HAP-1 (cell line): ENCODE measurements at regions not wholly inside any gene's neighbourhood (a gene's known extent, or its start where the extent isn't known, plus 50 kb on each side); places are given as distances from the start of the nearest gene placed in this dataset.
"Not testable (repeated sequence)": the region's sequence is repeated elsewhere in the genome, so short reads cannot be mapped to it uniquely, and the experiment has no call there.

Experiments used
- DNase-seq, 2 experiments: peaks; one replicate each; pipeline ENCODE4 v3.0.0-alpha.2; 2016 to 2020; ENCODE audit warnings: low spot score in 2 of 2
- H3K27me3 ChIP-seq: fragments of 250-450 bp; sonication (Bioruptor Pico); 2 replicates; pipeline ENCODE4 v1.5.1; 2020; ENCODE audit warnings: low read depth, mild to moderate bottlenecking, moderate library complexity
- H3K36me3 ChIP-seq: fragments of 250-450 bp; sonication (Bioruptor Pico); replicated peaks from 2 replicates; pipeline ENCODE4 v1.5.1; 2020; ENCODE audit warnings: mild to moderate bottlenecking
- H3K4me1 ChIP-seq: fragments of 250-450 bp; sonication (Bioruptor Pico); 2 replicates; pipeline ENCODE4 v1.5.1; 2020; ENCODE audit warnings: mild to moderate bottlenecking
- H3K4me3 ChIP-seq: fragments of 250-450 bp; sonication (Bioruptor Pico); 2 replicates; pipeline ENCODE4 v1.5.1; 2020; ENCODE audit warnings: mild to moderate bottlenecking, moderate library complexity
- H3K9me3 ChIP-seq: fragments of 250-450 bp; sonication (Bioruptor Pico); 2 replicates; pipeline ENCODE4 v1.5.1; 2020; ENCODE audit warnings: mild to moderate bottlenecking, moderate library complexity
- in situ Hi-C: fragments of 300-500 bp; cut with MboI; formaldehyde crosslinking; loops from 3 replicates; pipeline ENCODE4 v1.14.3; 2020; ENCODE audit warnings: low sequenced_read_pairs, inconsistent platforms, mixed read lengths

GRCh38 chr12:76940671-76941445 lies 62.0 kb upstream of the CSRP2 start:
- in situ Hi-C loops, result no loop called here
- Histone ChIP-seq H3K9me3 (no peaks in the 10 kb centered on the region), H3K27me3 (no peaks in the 10 kb centered on the region), H3K36me3 (no peaks in the 10 kb centered on the region), H3K4me3 (no peak overlapping the region), H3K4me1 (no peaks in the 10 kb centered on the region)
- no peak for DNase-seq

GRCh38 chr12:76939701-76940100 lies 60.9 kb upstream of the CSRP2 start:
- DNase-seq, result no peak
- no peaks in the 10 kb centered on the region for H3K4me1 ChIP-seq
- H3K4me3 ChIP-seq, result no peak overlapping the region
- no peaks in the 10 kb centered on the region for H3K9me3 ChIP-seq
- in situ Hi-C loops, result no loop called here
- H3K36me3 ChIP-seq, result no peaks in the 10 kb centered on the region
- no peaks in the 10 kb centered on the region for H3K27me3 ChIP-seq

GRCh38 chr12:76936275-76937193 lies 57.7 kb upstream of the CSRP2 start:
- no peaks in the 10 kb centered on the region for H3K9me3 ChIP-seq
- no peaks in the 10 kb centered on the region for H3K36me3 ChIP-seq
- no peak for DNase-seq
- in situ Hi-C loops, result no loop called here
- no peak overlapping the region for H3K4me3 ChIP-seq
- H3K27me3 ChIP-seq, result no peaks in the 10 kb centered on the region
- H3K4me1 ChIP-seq, result no peaks in the 10 kb centered on the region

- H3K4me3 ChIP-seq, H3K27me3 ChIP-seq, H3K36me3 ChIP-seq, in situ Hi-C loops, DNase-seq, H3K9me3 ChIP-seq, H3K4me1 ChIP-seq: not testable (repeated sequence)
Observed at GRCh38 chr12:76933392-76933791, 54.6 kb upstream of the CSRP2 start.

GRCh38 chr12:76929499-76929898 lies 50.7 kb upstream of the CSRP2 start:
- Histone ChIP-seq H3K36me3 (no peaks in the 10 kb centered on the region), H3K4me3 (no peak overlapping the region)

More at GRCh38 chr12:76929499-76929898, 50.7 kb upstream of the CSRP2 start:
- H3K9me3 ChIP-seq, result no peaks in the 10 kb centered on the region
- DNase-seq, result no peak
- H3K27me3 ChIP-seq, result no peaks in the 10 kb centered on the region; the same call in 1 of the 2 replicates
- in situ Hi-C loops, result no loop called here
- H3K4me1 ChIP-seq, result no peaks in the 10 kb centered on the region
